ENCODE measurements at regions not wholly inside any gene's neighbourhood (a gene's known extent, or its start where the extent isn't known, plus 50 kb on each side); places are given as distances from the start of the nearest gene placed in this dataset.

- no peak overlapping the region for H2BK5ac ChIP-seq (ENCODE audit: low read depth, low read length, poor library complexity, severe bottlenecking)
- no peak overlapping the region for H2BK20ac ChIP-seq (ENCODE audit: low read depth, low read length)
- H4K20me1 ChIP-seq (ENCODE audit: insufficient read depth, low read length): no peaks in the 10 kb centered on the region
- ChIA-PET POLR2A (ENCODE audit: unreplicated experiment) (no interaction called here), CTCF (no interaction called here)
- intact Hi-C loops (cut with micrococcal nuclease): no loop called here
- no peak overlapping the region for H3K4me3 ChIP-seq (ENCODE audit: insufficient read depth, low read depth, low read length)
- H4K5ac ChIP-seq (ENCODE audit: low read depth, low read length): no peak overlapping the region
- H2BK120ac ChIP-seq (ENCODE audit: low read depth, low read length): no peak overlapping the region
- H4K91ac ChIP-seq (ENCODE audit: insufficient read depth, low read depth, low read length): no peak overlapping the region
- dilution Hi-C loops (cut with HindIII; ENCODE audit: low sequenced_read_pairs, unreplicated experiment): no loop called here
- BruUV-seq (replicated peaks): no TSS peak
- no CpG with 5 or more reads among the region's 1 CpG for WGBS, 2 experiments (ENCODE audit: extremely low coverage in 2 of 2, insufficient read length in 1 of 2)
- H2AFZ ChIP-seq (replicated peaks; ENCODE audit: low read length, poor library complexity): no peak overlapping the region
- H2BK15ac ChIP-seq (ENCODE audit: low read depth, low read length): no peak overlapping the region
- no peaks in the 10 kb centered on the region for H3K27me3 ChIP-seq (ENCODE audit: control insufficient read depth, insufficient read depth, low read length)
- ATAC-seq (ENCODE audit: low read depth) (no peak), DNase-seq (no peak)
- H3K23ac ChIP-seq (ENCODE audit: low read depth, low read length): no peak overlapping the region
- no peak overlapping the region for H2AK9ac ChIP-seq (replicated peaks; ENCODE audit: low read depth, low read length, poor library complexity)
- no peaks in the 10 kb centered on the region for H3K36me3 ChIP-seq (ENCODE audit: control insufficient read depth, insufficient read depth, low read length)
- no peak overlapping the region for H3K27ac ChIP-seq (ENCODE audit: insufficient read depth, low read length)
- H3K18ac ChIP-seq (ENCODE audit: low read depth, low read length): no peak overlapping the region
- no peak overlapping the region for H2AK5ac ChIP-seq (ENCODE audit: low read depth, low read length)
- no peak overlapping the region for H3K14ac ChIP-seq (replicated peaks; ENCODE audit: low read depth, low read length)
- H3K79me1 ChIP-seq (ENCODE audit: low read depth in 1 of 2, low read length in 2 of 2): no peaks in the 10 kb centered on the region
- no peak overlapping the region for H3K56ac ChIP-seq (ENCODE audit: extremely low read depth, insufficient read depth, low read length)
- in situ Hi-C loops (cut with MboI; ENCODE audit: low sequenced_read_pairs): no loop called here
- H4K8ac ChIP-seq (ENCODE audit: low read depth in 2 of 2, low read length in 2 of 2): no peak overlapping the region
- no peaks in the 10 kb centered on the region for H3K9me1 ChIP-seq (ENCODE audit: insufficient read depth, low read length)
- H3K4me2 ChIP-seq (ENCODE audit: low read depth, low read length): no peak overlapping the region
- TF ChIP-seq CEBPB (IDR thresholded peaks at IDR 0.05; ENCODE audit: low read depth, low read length): no peak
- TF ChIP-seq CTCF (conservative IDR thresholded peaks at IDR 0.05; ENCODE audit: low read depth, low read length): no peak
- TF ChIP-seq RCOR1 (IDR thresholded peaks at IDR 0.05; ENCODE audit: insufficient replicate concordance, low read length): no peak
- no peak for TF ChIP-seq RFX5 (IDR thresholded peaks at IDR 0.05; ENCODE audit: low read depth, low read length)
- TF ChIP-seq MAZ (IDR thresholded peaks at IDR 0.05; ENCODE audit: borderline replicate concordance, low read depth, low read length): no peak
- TF ChIP-seq BHLHE40 (IDR thresholded peaks at IDR 0.05; ENCODE audit: low read depth, low read length): no peak
- H3K9ac ChIP-seq (ENCODE audit: low read depth, low read length): no peak overlapping the region
- no peaks in the 10 kb centered on the region; the same call in 1 of the 2 replicates for H3K9me3 ChIP-seq (ENCODE audit: control insufficient read depth, insufficient read depth, low read length)
- H3K4me1 ChIP-seq (ENCODE audit: control insufficient read depth, insufficient read depth, low read length): no peaks in the 10 kb centered on the region
- no peak overlapping the region for H3K4ac ChIP-seq (ENCODE audit: low read depth, low read length)
These were observed 888.9 kb downstream of the SQOR start for GRCh38 chr15:46523701-46524100.

All from IMR-90 (cell line).